Inflammatory macrophage treated with lipopolysaccharide for 1 hour (primary cell): ENCODE measurements at regions not wholly inside any gene's neighbourhood (a gene's known extent, or its start where the extent isn't known, plus 50 kb on each side); places are given as distances from the start of the nearest gene placed in this dataset.

ENCODE experiments used
- DNase-seq, 2 donors: peaks; one replicate each; pipeline ENCODE4 v3.0.0-alpha.2; 2020 to 2022

DNA sequence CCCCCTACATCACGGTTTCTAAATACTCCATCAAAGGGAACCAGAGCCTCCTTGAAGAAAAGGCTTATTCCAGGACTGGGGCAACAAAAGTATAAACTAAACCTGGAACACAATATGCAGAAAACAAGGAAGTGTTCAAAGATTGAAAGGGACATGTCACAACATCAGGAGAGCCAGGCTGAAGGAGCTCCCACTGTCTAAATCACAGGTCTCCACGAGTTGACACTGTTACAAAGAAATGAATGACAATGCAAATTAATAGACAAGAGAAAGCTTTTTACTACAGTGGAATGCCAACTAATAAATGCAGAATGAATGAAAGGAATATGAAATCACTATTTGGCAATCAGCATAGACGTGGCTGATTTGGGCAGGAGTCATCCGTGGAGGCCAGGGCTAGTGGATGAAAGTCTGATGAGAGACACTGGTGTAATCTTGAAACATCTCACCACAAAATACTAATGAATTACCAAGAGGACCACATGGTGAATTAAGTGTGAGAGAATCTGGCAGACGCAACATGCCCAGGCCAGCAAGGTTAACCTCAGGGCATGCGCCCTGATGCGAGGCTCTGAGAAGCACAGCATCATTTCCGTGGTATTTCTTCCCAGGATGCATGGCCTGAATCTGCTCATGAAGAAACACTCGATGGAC lies 123.8 kb upstream of the TJP1 start:
- no peak for DNase-seq

- DNase-seq: no peak
These were observed 122.7 kb upstream of the TJP1 start for GRCh38 chr15:29944925-29945324.

GRCh38 chr15:29942548-29942947 lies 120.3 kb upstream of the TJP1 start:
- no peak for DNase-seq

- no peak for DNase-seq
These were observed 119.9 kb upstream of the TJP1 start for GRCh38 chr15:29942143-29942542.

GRCh38 chr15:29939404-29939803 lies 117.1 kb upstream of the TJP1 start:
- DNase-seq: no peak

DNA sequence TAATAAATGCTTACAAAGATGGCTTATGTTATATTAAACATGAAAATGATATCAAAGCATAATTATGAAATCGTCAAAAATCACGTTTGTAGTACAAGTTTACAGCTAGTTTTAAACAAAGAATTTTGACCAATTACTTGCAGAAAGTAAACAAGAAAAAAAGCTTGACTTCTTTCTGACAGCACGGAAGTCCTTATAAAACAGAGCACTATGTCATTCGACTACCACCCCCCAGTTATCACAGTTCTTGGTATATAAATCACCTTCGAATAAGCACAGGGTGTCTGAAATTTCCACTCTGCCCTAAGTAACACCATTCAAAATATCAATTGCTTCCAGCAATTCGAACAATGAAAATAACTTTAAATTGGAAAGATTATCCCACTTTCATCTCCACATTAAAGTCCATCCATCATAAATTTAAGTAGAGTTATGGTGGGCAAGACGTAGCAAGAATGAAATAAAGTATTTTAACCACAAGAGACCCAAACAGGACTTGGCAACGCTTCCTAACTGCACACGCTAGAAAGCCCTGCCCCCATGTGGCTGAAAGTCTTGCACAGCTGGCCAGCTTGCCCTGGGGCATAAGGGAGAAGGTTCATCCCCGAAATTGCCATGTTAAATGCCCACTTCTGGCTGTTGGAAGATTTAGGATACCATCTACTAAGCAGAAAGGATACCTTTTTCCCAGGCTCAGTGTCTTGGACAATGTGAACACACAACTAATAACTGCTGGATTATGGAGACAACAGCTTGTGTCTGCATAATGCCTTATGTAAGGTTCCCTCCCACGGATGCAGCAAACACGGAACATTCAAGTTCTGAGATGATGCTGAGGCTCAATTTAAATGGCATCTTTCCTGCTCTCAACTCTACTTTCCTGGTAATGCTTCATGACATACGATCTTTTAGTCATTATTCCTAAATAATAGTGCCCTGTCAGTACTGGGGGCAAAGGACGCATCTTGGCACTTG lies 116.4 kb upstream of the TJP1 start:
- no peak for DNase-seq

- no peak for DNase-seq
These were observed 115.7 kb upstream of the TJP1 start for GRCh38 chr15:29937956-29938355.

GRCh38 chr15:29936353-29937049 lies 114.2 kb upstream of the TJP1 start:
- no peak for DNase-seq

- DNase-seq: no peak
These were observed 113.2 kb upstream of the TJP1 start for GRCh38 chr15:29935296-29936004.

DNA sequence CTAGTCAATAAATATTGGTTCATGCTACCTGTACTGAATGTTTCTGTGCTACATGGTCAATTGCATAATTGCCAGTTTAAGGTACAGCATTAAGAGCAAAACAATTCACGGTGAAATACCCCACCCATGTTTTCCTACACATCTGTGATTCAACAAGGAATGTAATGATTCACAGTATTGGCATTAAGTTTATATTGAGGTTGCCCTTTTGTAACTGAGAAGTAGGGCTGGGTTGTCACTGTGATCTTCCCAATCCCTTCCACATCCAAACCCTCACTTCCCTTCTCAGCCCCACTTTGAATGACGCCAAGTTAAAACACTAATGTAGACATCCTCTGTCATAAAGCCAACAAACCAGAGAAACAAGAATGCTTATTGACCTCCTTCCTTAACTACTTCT lies 112.0 kb upstream of the TJP1 start:
- DNase-seq: no peak

DNA sequence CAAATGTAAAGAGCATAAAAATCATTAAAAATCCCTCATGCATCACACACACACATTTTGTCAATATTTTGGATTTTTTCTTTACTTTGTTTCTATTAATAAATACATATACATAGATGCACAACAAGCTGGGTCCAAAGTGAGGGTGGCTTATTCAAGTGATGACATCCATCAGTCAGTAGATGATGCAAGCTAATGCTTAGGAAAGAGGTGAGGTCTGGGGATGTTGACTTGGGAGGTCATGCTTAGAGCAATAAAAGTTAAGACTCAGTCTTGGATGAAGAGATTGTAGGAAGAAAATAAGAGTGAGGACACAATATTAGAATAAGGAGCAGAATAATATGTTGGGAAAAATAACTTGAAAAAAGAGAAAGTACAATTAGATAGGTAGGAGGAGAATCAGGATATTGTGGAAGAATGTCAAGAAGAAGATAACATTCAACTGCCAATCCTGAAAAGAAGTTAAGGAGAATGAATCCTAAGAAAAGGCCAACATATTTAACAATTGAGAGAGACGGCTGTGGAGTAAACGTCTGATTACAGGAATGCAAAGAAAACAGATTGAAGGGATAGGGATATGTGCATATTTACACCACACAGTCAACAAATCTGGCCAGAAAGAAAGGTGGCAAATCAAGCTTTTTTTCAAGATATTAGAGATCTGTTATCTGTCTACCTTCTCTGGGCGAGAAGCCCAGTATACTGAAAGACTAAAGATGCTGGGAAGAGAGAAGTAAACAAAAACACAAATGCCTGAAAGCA lies 111.0 kb upstream of the TJP1 start:
- no peak for DNase-seq

DNA sequence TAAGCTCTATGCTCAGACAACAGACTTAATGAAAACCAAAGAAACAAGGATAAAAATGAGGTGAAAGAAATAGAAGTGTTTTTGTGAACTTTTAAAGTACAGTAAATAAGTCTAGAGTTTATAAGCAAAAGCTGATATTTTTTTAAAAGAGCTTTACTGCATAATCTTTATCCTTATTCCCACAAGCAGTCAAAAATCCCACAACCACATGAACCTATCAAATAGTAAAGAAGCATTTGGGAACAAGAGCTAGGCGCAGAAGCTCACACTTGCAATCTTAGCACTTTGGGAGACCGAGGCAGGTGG lies 103.8 kb upstream of the TJP1 start:
- no peak for DNase-seq

DNA sequence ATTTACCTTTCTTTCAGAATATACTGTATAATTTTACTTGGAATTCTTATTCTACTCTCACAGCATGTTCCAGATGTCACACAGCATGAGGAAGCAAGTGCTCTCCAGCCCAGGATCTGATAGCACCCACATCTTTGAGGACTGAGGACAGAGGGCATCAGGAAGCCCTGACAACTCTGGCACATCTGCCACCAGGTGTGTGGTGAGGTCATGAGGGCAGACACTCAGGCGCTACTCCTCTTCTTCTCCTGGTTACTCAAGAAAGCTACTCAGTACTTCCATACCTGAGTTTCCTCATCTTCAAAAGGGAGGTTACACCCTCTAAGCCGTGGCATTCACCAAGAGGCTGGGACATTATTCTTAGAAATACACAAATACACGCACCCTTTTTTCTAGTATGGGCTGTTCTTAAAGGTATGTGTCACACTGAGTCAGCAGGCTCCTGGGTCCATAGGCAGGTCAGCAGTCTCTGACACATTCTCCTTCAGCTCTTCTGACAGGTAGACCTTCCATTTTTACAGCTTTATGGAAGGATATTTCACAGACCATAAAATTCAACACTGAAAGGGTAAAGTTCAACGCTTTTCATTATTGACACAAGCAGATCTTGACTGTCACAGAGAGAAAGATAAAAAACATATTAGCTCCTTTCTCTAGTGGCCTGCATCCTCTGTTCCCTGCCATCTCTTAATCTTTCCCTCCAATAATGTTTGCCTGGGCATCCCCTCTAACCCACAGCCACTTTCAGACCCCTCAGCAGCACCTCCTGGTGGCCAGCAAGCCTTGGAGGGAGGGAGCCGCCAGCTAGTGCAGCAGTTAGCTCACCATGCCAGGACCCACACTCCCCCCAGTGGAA lies 103.2 kb upstream of the TJP1 start:
- DNase-seq: peak; percentile 1

- no peak for DNase-seq
These were observed 102.5 kb upstream of the TJP1 start for GRCh38 chr15:29924750-29925149.

- DNase-seq: no peak
These were observed 99.9 kb upstream of the TJP1 start for GRCh38 chr15:29922191-29922590.

DNA sequence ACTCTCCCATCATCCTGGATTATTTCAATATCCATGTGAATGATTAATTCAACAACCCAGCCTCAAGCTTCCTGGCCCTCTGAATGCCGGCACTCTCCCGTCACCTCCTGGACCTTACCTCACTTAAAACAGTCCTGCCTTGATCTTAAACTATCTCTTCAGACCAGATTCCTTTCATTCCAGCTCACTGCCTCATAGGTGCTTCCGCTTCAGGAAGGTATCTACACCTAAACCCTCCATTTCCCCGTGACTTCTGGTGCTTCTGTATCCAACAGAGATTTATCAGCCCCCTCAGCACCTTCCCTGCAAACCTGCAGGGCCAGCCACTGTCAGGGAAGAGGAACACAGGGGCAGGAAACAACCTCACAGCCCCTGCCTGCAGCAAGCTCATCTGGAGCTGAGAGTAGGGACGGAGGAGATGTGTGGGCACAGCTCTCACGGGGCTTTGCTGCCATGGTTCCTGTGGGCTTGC lies 98.9 kb upstream of the TJP1 start:
- DNase-seq: no peak

DNA sequence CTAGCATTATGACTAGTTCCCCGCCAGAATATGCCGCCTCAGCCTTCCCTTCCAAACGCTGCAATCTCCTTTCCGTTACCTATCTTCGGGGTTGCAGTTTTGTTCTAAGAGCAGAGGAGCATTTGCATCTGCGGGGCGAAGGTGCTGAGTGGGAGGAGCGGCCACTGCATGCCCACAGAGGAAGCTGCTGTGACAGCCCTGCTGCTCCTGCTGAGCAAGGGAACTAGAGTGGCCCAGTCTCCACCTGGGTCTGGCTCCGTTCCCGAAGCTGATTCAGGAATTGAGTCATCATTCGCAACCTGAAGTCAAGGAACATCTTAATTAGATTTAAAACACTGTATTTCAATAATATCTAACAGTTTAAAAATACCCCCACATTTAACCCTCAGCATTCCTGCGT lies 98.2 kb upstream of the TJP1 start:
- no peak for DNase-seq

DNA sequence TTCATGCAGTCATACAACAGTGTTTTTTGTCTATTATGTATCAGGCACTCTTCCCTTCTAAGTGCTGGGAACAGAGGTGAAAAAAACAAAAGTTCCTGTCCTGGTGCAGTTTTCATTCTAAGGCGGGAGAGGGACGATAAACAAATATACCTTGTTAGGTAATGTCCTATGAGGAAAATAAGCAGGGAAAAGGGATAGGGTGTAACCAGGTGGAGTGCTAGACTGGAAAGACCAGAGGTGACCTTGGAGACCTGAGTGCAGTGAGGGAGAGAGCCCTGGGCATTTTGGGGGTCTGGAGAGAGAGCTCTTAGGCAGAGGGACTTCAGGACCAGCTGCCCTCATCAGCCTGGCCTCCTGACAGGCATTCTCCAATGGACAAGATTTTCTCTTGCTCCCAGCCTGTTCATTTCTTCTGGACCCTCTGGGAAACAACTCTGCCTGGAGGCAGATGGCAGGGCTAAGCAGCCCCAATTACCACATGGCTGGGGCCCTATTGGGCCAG lies 97.2 kb upstream of the TJP1 start:
- no peak for DNase-seq

- DNase-seq: no peak
These were observed 95.6 kb upstream of the TJP1 start for GRCh38 chr15:29917600-29918597.

GRCh38 chr15:29914511-29914926 lies 92.3 kb upstream of the TJP1 start:
- DNase-seq: no peak
